ENCODE measurements at regions not wholly inside any gene's neighbourhood (a gene's known extent, or its start where the extent isn't known, plus 50 kb on each side); places are given as distances from the start of the nearest gene placed in this dataset.

DNA sequence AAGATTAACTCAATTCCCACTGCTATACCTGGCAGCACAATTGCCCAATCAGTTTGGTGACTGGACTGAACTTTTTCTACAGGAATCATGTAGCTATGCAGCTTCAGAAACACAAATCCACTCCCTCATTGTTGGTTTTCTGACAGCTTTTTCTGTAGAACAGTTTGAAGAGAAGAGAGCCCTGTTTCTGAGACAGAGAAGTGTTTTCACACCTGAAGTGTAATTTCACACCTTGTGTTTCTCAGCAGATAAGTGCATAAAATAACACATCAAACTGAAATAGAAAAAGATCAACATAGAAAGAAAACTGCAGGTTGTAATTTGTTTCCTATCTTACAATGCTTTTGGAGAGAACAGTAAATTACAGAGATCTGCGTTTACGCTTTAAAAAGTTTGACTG, 335.6 kb downstream of the SNAPC1 start:
- DNase-seq: no peak

DNA sequence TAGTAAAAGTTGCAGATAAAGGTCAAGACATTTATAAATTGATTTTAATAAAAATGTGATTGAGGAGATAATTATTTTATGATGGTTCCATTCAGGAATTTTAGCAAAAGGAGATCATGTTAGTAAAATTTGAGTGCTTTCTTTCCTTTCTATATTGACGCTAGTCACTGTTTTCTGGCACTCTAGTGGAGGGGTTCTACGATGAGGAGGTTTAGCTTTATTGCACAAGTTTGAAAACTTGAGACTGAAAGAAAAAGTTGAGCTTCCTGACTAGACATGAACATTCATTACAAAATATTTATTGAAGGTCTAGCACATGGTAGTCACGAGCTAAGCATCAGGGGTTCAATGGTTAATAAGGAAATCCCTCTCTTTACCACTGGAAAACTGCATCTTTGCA, 336.1 kb downstream of the SNAPC1 start:
- DNase-seq: no peak

- DNase-seq: no peak
Observed at GRCh38 chr14:62099091-62099490, 336.9 kb downstream of the SNAPC1 start.

DNA sequence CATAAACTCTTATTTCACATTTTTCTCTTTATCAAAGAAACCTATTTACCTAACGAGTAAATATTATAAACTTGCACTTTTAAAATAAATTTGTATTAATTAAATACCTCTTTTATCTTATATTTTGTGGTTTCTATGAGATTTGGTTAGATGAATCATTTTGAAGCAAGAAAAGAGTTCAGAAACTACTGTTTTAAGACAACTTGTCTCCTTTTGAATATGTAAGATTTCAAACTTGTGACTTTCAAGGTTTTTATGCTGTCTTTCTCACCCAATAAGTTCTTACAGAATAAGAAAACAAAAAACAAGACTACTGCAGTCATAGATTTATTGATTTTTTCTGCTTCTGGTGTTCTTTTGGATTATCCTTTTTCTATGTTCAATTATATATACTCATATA, 339.0 kb downstream of the SNAPC1 start:
- DNase-seq: no peak

DNA sequence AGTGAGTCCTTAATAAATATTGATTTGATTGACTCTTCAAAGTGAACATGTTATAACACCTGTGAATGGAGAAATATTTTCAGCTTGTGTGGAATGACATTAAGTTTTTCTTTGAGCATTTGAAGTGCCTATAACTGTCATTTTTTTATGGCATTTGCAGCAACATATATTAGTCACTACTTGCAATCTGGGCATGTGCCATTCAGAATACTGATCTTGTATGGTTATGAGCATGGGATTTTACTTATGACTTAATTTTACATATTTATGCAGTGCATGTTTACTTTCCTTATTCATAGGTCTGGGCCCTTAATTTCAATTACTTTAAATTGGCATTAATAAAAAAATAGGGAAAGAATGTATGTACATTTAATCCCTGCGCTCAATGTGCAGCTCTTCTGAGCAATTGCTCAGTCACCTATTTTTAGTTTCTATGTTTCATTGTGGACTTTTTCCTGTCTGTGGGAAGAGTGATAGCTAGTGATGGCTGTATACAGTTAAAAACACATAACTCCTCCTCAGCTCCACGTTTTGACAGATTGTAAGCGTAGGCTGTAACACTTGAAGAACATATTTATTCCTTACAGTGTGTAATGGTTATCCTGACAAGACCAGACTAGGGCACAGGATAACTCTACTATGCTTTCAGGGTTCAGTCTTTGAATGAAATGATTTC, 339.6 kb downstream of the SNAPC1 start:
- DNase-seq: no peak

DNA sequence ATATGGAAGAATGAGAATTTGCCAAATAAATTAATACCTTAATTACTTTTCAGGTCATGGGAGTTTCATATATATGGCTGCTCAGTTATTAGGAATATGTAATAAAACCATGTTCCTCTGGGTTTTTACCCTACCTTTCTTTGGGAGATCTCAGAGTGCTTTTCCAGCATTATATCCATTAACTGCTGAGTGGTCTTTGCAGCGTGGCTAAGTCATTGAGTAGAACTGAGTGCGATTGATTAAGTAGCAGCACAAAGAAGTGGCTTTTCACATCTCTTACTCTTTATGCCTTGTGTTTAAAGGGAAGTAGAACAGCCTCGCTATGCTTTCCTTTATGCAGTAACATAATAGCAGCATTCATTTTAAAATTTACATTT, 340.1 kb downstream of the SNAPC1 start:
- DNase-seq: no peak

- no peak for DNase-seq
Observed at GRCh38 chr14:62103464-62103863, 341.2 kb downstream of the SNAPC1 start.

- no peak for DNase-seq
Observed at GRCh38 chr14:62110941-62111340, 348.7 kb downstream of the SNAPC1 start.

DNA sequence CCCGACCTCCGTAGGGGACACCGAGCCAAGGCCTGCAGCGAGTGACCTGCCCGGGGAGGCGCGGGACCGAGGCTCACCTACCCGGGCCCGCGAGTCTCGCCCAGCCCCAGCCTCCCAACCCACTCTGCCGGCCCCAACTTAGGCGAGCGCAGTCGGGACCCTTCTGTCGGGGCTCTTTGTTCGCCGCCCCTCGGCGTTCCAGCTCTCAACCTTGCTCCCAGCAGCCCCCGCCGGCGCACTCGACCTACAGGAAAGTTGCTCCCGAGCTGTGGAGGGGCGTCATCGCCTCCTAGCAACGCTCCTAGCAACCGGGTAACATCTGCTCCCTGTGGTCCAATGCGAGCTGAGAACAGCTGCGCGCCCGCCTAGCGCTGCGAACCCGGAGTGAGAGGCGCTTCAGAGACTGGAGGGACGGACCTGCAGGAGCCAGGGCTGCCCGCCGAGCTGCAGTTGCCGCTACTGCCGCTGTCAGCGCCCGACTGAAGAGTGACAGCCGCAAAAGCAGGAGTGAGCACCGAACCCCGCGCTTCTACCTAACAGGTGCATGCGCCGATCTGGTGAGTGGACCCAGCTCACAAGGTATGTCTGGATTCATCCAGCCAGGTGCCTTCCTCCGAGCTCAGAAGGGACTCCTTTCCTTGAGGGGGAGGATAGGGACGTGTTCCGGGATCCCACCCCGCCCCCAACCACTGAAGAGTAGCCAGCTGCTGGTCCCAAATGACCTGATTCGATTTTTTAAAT, 355.0 kb downstream of the SNAPC1 start:
- peak; percentile 66 for DNase-seq

- DNase-seq: no peak
Observed at GRCh38 chr14:62117751-62118105, 355.5 kb downstream of the SNAPC1 start.

GRCh38 chr14:62118461-62118860, 356.2 kb downstream of the SNAPC1 start:
- no peak for DNase-seq

GRCh38 chr14:62118871-62119270, 356.7 kb downstream of the SNAPC1 start:
- no peak for DNase-seq

- DNase-seq: no peak
Observed at GRCh38 chr14:62123961-62124360, 361.7 kb downstream of the SNAPC1 start.

DNA sequence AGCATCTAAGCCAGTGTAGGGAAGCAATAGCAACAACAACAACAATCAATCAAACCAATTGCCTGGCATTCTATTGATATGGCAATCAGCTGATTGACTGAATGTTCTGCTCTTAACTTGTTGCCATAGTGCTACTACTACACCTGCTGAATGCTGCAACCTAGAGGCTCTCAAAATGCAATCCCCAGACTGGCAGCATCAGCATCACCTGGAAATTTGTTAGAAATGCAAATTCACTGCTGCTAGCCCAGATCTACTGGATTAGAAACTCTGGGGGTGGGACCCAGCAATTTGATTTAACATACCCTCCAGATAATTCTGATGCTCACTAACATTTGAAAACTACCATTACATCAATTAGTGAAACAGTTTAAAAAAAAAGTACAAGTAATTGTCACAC, 363.6 kb downstream of the SNAPC1 start:
- DNase-seq: no peak

GRCh38 chr14:62126879-62127478, 364.8 kb downstream of the SNAPC1 start:
- DNase-seq: no peak

DNA sequence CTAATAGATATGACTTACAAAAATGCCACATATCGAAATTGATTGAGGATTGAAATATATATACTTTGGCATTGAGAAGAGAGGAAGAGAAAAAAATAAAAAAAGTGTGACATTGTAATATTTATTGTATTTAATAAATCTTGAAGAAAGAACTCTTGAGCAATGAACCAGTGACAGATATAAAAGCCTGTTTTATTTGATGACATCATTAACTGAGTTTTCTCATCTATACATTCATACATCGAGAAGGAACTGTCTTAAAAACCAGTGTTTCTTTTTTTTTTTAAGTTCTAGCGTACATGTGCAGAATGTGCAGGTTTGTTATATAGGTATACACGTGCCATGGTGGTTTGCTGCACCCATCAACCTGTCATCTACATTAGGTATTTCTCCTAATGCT, 368.2 kb downstream of the SNAPC1 start:
- DNase-seq: no peak

DNA sequence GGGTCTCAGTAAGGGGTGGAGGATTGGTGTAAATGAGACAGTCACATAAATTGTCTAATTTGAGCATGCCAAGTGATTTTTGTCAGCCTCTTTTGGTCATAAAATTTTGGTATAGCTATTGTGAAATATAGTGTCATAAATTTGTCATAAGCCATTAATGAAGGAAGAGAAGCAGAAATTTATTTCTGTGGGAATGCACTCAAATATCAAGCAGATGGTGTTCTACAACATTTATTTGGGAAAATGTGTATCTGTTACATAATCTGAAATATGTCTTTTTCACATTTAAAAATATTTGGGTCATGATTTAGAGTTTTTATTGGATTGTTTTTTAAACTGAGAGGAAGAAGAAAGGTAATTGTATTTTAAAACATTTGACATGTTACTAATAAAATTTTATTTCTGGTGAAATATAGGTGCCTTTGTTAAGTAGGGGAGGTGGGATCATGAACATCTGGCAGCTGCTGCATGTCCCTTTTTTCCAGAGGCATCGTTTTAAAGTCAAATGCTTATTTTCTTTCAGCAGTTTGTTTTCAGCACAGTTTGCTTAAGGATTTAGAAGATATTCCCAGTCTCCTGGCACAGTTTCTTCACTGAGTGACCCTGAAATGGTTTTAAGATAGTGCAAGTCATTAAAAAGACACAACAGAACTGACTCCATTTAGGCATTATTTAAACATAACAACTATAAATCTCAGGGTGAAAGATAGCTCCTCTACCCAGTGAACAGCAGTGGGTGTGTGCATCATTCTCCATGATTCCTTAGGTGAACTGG, 371.7 kb downstream of the SNAPC1 start:
- no peak for DNase-seq

- no peak for DNase-seq
Observed at GRCh38 chr14:62138593-62138992, 376.4 kb downstream of the SNAPC1 start.

DNA sequence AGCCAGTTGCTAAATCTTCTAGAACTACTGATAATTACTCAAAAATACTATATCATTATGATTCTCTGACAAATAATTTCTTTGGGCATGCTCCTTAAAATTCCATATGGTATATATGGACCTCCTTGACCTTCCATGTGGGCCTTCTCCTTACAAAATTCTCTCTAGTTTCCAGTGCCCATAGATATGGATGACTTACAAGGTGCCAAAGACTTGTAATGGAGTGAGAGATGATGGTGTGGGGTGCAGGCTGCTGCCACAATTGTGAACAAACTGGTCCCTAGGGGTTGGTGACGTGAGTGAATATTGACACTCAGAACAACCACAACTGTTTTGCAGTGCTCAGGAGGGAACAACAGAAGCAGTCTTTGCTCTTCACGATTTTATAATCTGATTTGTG, 378.9 kb downstream of the SNAPC1 start:
- no peak for DNase-seq

- DNase-seq: no peak
Observed at GRCh38 chr14:62143245-62143644, 381.0 kb downstream of the SNAPC1 start.

GRCh38 chr14:62144863-62145262, 382.6 kb downstream of the SNAPC1 start:
- no peak for DNase-seq

GRCh38 chr14:62146030-62146429, 383.8 kb downstream of the SNAPC1 start:
- DNase-seq: no peak

DNA sequence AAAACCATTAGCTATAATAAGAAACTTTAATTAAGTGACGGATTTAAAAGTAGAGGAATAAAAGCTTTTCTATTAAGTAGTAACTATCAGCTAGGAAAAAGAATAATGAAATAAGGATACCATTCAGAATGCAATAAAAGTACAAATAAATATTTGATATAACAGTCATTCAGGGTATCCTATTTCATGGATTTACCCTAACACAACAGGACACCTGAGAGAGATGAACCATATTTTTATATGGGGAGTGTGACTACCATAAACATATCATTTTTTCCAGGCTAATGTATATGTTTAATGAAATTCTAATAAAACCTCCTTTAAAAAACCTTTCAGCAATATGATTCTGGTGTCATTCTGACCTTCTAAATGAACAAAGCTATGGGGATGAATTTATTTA, 393.8 kb downstream of the SNAPC1 start:
- DNase-seq: no peak
